ENCODE measurements at regions not wholly inside any gene's neighbourhood (a gene's known extent, or its start where the extent isn't known, plus 50 kb on each side); places are given as distances from the start of the nearest gene placed in this dataset.

GRCh38 chr10:62584731-62585130 is 210.6 kb downstream of the ZNF365 start:
- Histone ChIP-seq H3K36me3 (no peaks in the 10 kb centered on the region), H3K27me3 (replicated peaks; ENCODE audit: insufficient read depth) (no peaks in the 10 kb centered on the region), H3K4me1 (replicated peaks) (no peaks in the 10 kb centered on the region), H3K9me3 (no peaks in the 10 kb centered on the region), H3K27ac (no peak overlapping the region), H3K4me3 (no peak overlapping the region)
- WGBS: 85% methylated on average over 2 of the region's 2 CpGs
- intact Hi-C loops (cut with DNase I): no loop called here
- TF ChIP-seq POLR2AphosphoS5 (IDR thresholded peaks at IDR 0.05) (no peak), POLR2A (IDR thresholded peaks at IDR 0.05) (no peak), CTCF (IDR thresholded peaks at IDR 0.05) (no peak)
- DNase-seq (ENCODE audit: low spot score): no peak

GRCh38 chr10:62585211-62585775 is 211.1 kb downstream of the ZNF365 start:
- Histone ChIP-seq H3K9me3 (no peaks in the 10 kb centered on the region), H3K4me1 (replicated peaks) (no peaks in the 10 kb centered on the region), H3K36me3 (no peaks in the 10 kb centered on the region), H3K27me3 (replicated peaks; ENCODE audit: insufficient read depth) (no peaks in the 10 kb centered on the region), H3K27ac (no peak overlapping the region), H3K4me3 (no peak overlapping the region)
- no peak for TF ChIP-seq POLR2A (IDR thresholded peaks at IDR 0.05)
- TF ChIP-seq CTCF (IDR thresholded peaks at IDR 0.05): no peak
- TF ChIP-seq POLR2AphosphoS5 (IDR thresholded peaks at IDR 0.05): no peak
- no peak for DNase-seq (ENCODE audit: low spot score)
- intact Hi-C loops (cut with DNase I): no loop called here
- 72% methylated on average over 6 of the region's 6 CpGs for WGBS

- TF ChIP-seq POLR2AphosphoS5 (IDR thresholded peaks at IDR 0.05) (no peak), POLR2A (IDR thresholded peaks at IDR 0.05) (no peak), CTCF (IDR thresholded peaks at IDR 0.05) (no peak)
- H3K4me3 ChIP-seq: no peak overlapping the region
- DNase-seq (ENCODE audit: low spot score): no peak
Measured at GRCh38 chr10:62587011-62587410, 212.8 kb downstream of the ZNF365 start.

GRCh38 chr10:62588116-62588515 is 213.9 kb downstream of the ZNF365 start:
- no peak for DNase-seq (ENCODE audit: low spot score)
- H3K9me3 ChIP-seq: no peaks in the 10 kb centered on the region
- TF ChIP-seq POLR2AphosphoS5 (IDR thresholded peaks at IDR 0.05) (no peak), CTCF (IDR thresholded peaks at IDR 0.05) (no peak), POLR2A (IDR thresholded peaks at IDR 0.05) (no peak)
- H3K4me3 ChIP-seq: no peak overlapping the region
- no peaks in the 10 kb centered on the region for H3K27me3 ChIP-seq (replicated peaks; ENCODE audit: insufficient read depth)
- H3K4me1 ChIP-seq (replicated peaks): no peaks in the 10 kb centered on the region
- 98% methylated on average over 2 of the region's 2 CpGs for WGBS
- no peak overlapping the region for H3K27ac ChIP-seq
- intact Hi-C loops (cut with DNase I): no loop called here
- no peaks in the 10 kb centered on the region for H3K36me3 ChIP-seq

More at GRCh38 chr10:62587011-62587410, 212.8 kb downstream of the ZNF365 start:
- Histone ChIP-seq H3K27ac (no peak overlapping the region), H3K36me3 (no peaks in the 10 kb centered on the region), H3K27me3 (replicated peaks; ENCODE audit: insufficient read depth) (no peaks in the 10 kb centered on the region), H3K9me3 (no peaks in the 10 kb centered on the region), H3K4me1 (replicated peaks) (no peaks in the 10 kb centered on the region)
- intact Hi-C loops (cut with DNase I): no loop called here

- Histone ChIP-seq H3K9me3 (no peaks in the 10 kb centered on the region), H3K36me3 (no peaks in the 10 kb centered on the region), H3K4me3 (no peak overlapping the region), H3K4me1 (replicated peaks) (no peaks in the 10 kb centered on the region), H3K27me3 (replicated peaks; ENCODE audit: insufficient read depth) (no peaks in the 10 kb centered on the region), H3K27ac (no peak overlapping the region)
- DNase-seq (ENCODE audit: low spot score): no peak
- TF ChIP-seq POLR2A (IDR thresholded peaks at IDR 0.05) (no peak), POLR2AphosphoS5 (IDR thresholded peaks at IDR 0.05) (no peak), CTCF (IDR thresholded peaks at IDR 0.05) (no peak)
- intact Hi-C loops (cut with DNase I): loop anchor here (5.0 to 10.0 kb wide), 3 partner anchors 228 to 568 kb away; partner anchors contain the start of gene EGR2
- 65% methylated on average over 2 of the region's 2 CpGs for WGBS
Measured at GRCh38 chr10:62589689-62590088, 214.8 kb upstream of the ADO start.
